Stomach (tissue), 4 donors: ENCODE measurements at regions not wholly inside any gene's neighbourhood (a gene's known extent, or its start where the extent isn't known, plus 50 kb on each side); places are given as distances from the start of the nearest gene placed in this dataset.

Experiments
- CTCF ChIP-seq, 7 experiments: fragments of 450-650 bp in 4 of 7; fragments of 200-600 bp in 3 of 7; sonication (generic) in 3 of 7; IDR thresholded peaks; one replicate each; pipeline ENCODE4 v1.5.1; 2016 to 2019; ENCODE audit warnings: antibody characterized with exemption in 7 of 7, control low read depth in 2 of 7, mild to moderate bottlenecking in 1 of 7
- POLR2A ChIP-seq, 4 donors: fragments of 450-650 bp; IDR thresholded peaks; one replicate each; pipeline ENCODE4 v1.6.1; 2016; ENCODE audit warnings: antibody characterized with exemption in 4 of 4, control low read depth in 2 of 4, mild to moderate bottlenecking in 1 of 4, moderate library complexity in 1 of 4
- POLR2AphosphoS5 ChIP-seq, 3 donors: sonication (generic); formaldehyde crosslinking; IDR thresholded peaks; one replicate each; pipeline ENCODE4 v1.6.1; 2016; ENCODE audit warnings: antibody characterized with exemption in 3 of 3

- TF ChIP-seq CTCF (IDR thresholded peaks at IDR 0.05), result no peak
- TF ChIP-seq POLR2A (IDR thresholded peaks at IDR 0.05), result no peak
- no peak for TF ChIP-seq POLR2AphosphoS5 (IDR thresholded peaks at IDR 0.05)
Observed at GRCh38 chr2:104752504-104752903, 101.4 kb upstream of the POU3F3 start.
